H1 (cell line): ENCODE measurements at regions not wholly inside any gene's neighbourhood (a gene's known extent, or its start where the extent isn't known, plus 50 kb on each side); places are given as distances from the start of the nearest gene placed in this dataset.

Source experiments
- CTCF ChIA-PET: fragments of 300-600 bp; sonication (Branson Sonifier 250); formaldehyde crosslinking; loops from one replicate; lab custom pipeline; 2021; ENCODE audit not compliant: partially characterized antibody; lab: Charles Lee
- POLR2A ChIA-PET: fragments of 300-600 bp; sonication (Branson Sonifier 250); formaldehyde crosslinking; loops from one replicate; lab custom pipeline; 2021; ENCODE audit warnings: inconsistent platforms; ENCODE audit not compliant: partially characterized antibody; lab: Charles Lee
- DNase-seq, 2 experiments: peaks; one replicate each; pipeline versions ENCODE4 v3.0.0 to v3.0.0-alpha.2; 2010 to 2022; ENCODE audit warnings: low spot score in 2 of 2, low read depth in 1 of 2, mixed read lengths in 1 of 2
- FAIRE-seq: peaks from 2 replicates; lab custom pipeline; 2011; peaks lifted over from hg19 to GRCh38; lab: Jason Lieb, UNC
- H2AFZ ChIP-seq: 2 replicates; pipeline ENCODE4 v1.8.1; 2012; ENCODE audit warnings: low read length, inconsistent platforms
- H2AK5ac ChIP-seq: 2 replicates; pipeline ENCODE4 v1.6.1; 2013; ENCODE audit warnings: low read depth, low read length
- H2BK120ac ChIP-seq: replicated peaks from 2 replicates; pipeline ENCODE3; 2013; ENCODE audit warnings: low read depth, low read length, inconsistent platforms
- H2BK12ac ChIP-seq: 2 replicates; pipeline ENCODE4 v1.6.1; 2013; ENCODE audit warnings: low read depth, low read length
- H2BK15ac ChIP-seq: 2 replicates; pipeline ENCODE4 v1.6.1; 2013; ENCODE audit warnings: low read length
- H2BK20ac ChIP-seq: 2 replicates; pipeline ENCODE4 v1.6.1; 2013; ENCODE audit warnings: low read length
- H2BK5ac ChIP-seq: 2 replicates; pipeline ENCODE4 v1.6.1; 2013; ENCODE audit warnings: low read depth, low read length
- H3K14ac ChIP-seq: 2 replicates; pipeline ENCODE4 v1.6.1; 2013; ENCODE audit warnings: inconsistent platforms; ENCODE audit not compliant: insufficient read length
- H3K18ac ChIP-seq: 2 replicates; pipeline ENCODE4 v1.6.1; 2013; ENCODE audit warnings: low read length; ENCODE audit errors: extremely low read depth
- H3K23ac ChIP-seq: 2 replicates; pipeline ENCODE4 v1.6.1; 2013; ENCODE audit warnings: inconsistent platforms; ENCODE audit not compliant: insufficient read length
- H3K23me2 ChIP-seq: 2 replicates; pipeline ENCODE4 v1.6.1; 2013; ENCODE audit warnings: low read depth, low read length
- H3K27ac ChIP-seq: 2 replicates; pipeline ENCODE4 v1.6.1; 2011; ENCODE audit warnings: low read depth, low read length, inconsistent platforms
- H3K27me3 ChIP-seq, 4 experiments: replicated peaks in 1 of 4; 1 replicate in 1 of 4; 2 replicates in 3 of 4; pipeline versions ENCODE4 v1.6.1 to v1.8.1; 2011 to 2013; ENCODE audit warnings: low read length in 3 of 4, mild to moderate bottlenecking in 3 of 4, inconsistent platforms in 2 of 4, mixed read lengths in 2 of 4, moderate library complexity in 1 of 4; ENCODE audit not compliant: control insufficient read depth in 3 of 4, insufficient read depth in 3 of 4; ENCODE audit errors: extremely low read depth in 1 of 4
- H3K36me3 ChIP-seq, 4 experiments: 2 replicates each; pipeline versions ENCODE4 v1.6.1 to v1.8.1; 2011 to 2013; ENCODE audit warnings: mild to moderate bottlenecking in 4 of 4, low read length in 3 of 4, moderate library complexity in 2 of 4, control low read depth in 1 of 4, inconsistent platforms in 1 of 4; ENCODE audit not compliant: insufficient read depth in 4 of 4, control insufficient read depth in 2 of 4
- H3K4ac ChIP-seq: replicated peaks from 2 replicates; pipeline ENCODE3; 2013; ENCODE audit warnings: low read length, low read depth, mixed read lengths, inconsistent platforms; ENCODE audit not compliant: insufficient read length
- H3K4me1 ChIP-seq, 4 experiments: replicated peaks in 1 of 4; 1 replicate in 1 of 4; 2 replicates in 3 of 4; pipeline versions ENCODE4 v1.6.1 to v1.8.1; 2011 to 2013; ENCODE audit warnings: low read length in 3 of 4, inconsistent platforms in 2 of 4, mixed read lengths in 1 of 4; ENCODE audit not compliant: insufficient read depth in 4 of 4, control insufficient read depth in 3 of 4
- H3K4me2 ChIP-seq, 2 experiments: 2 replicates each; pipeline versions ENCODE4 v1.6.1 to v1.8.1; 2011 to 2013; ENCODE audit warnings: low read depth in 2 of 2, low read length in 2 of 2, control low read depth in 1 of 2, inconsistent platforms in 1 of 2, mild to moderate bottlenecking in 1 of 2; ENCODE audit not compliant: insufficient read depth in 1 of 2
- H3K4me3 ChIP-seq, 4 experiments: fragments of 200-600, 300-600 bp in 1 of 4; sonication (generic), shearing (Covaris generic), sonication (Bioruptor Twin) in 1 of 4; 2 replicates each; pipeline versions ENCODE4 v1.5.1 to v1.8.1; 2011 to 2016; ENCODE audit warnings: low read length in 4 of 4, low read depth in 3 of 4, control low read depth in 2 of 4, inconsistent platforms in 2 of 4, mild to moderate bottlenecking in 2 of 4, mixed read lengths in 1 of 4, moderate library complexity in 1 of 4; ENCODE audit not compliant: insufficient read depth in 2 of 4; ENCODE audit errors: extremely low read depth in 1 of 4
- H3K56ac ChIP-seq: replicated peaks from 2 replicates; pipeline ENCODE3; 2013; ENCODE audit warnings: low read depth, mild to moderate bottlenecking, mixed read lengths, low read length, inconsistent platforms; ENCODE audit not compliant: insufficient read length
- H3K79me1 ChIP-seq: 2 replicates; pipeline ENCODE4 v1.6.1; 2013; ENCODE audit warnings: low read depth, low read length, control low read depth
- H3K79me2 ChIP-seq, 2 experiments: 2 replicates each; pipeline versions ENCODE4 v1.6.1 to v1.8.1; 2012 to 2013; ENCODE audit warnings: low read length in 2 of 2, mild to moderate bottlenecking in 2 of 2, inconsistent platforms in 1 of 2; ENCODE audit not compliant: insufficient read depth in 2 of 2, control insufficient read depth in 1 of 2
- H3K9ac ChIP-seq, 4 experiments: replicated peaks in 1 of 4; 1 replicate in 1 of 4; 2 replicates in 3 of 4; pipeline versions ENCODE4 v1.6.1 to v1.8.1; 2011 to 2013; ENCODE audit warnings: low read depth in 3 of 4, low read length in 3 of 4, control low read depth in 2 of 4, mild to moderate bottlenecking in 2 of 4, moderate library complexity in 2 of 4, inconsistent platforms in 1 of 4; ENCODE audit errors: extremely low read depth in 1 of 4
- H3K9me3 ChIP-seq, 2 experiments: 2 replicates each; pipeline versions ENCODE4 v1.6.1 to v1.8.1; 2012 to 2013; ENCODE audit warnings: mild to moderate bottlenecking in 2 of 2, moderate library complexity in 2 of 2, control low read depth in 1 of 2, inconsistent platforms in 1 of 2, low read depth in 1 of 2, low read length in 1 of 2, mixed read lengths in 1 of 2; ENCODE audit not compliant: insufficient read depth in 2 of 2
- H4K20me1 ChIP-seq, 2 experiments: replicated peaks in 1 of 2; 2 replicates each; pipeline versions ENCODE3 to v1.8.1; 2011 to 2013; ENCODE audit warnings: inconsistent platforms in 2 of 2, low read length in 2 of 2, mild to moderate bottlenecking in 1 of 2; ENCODE audit not compliant: insufficient read depth in 2 of 2, control insufficient read depth in 1 of 2
- H4K5ac ChIP-seq: 2 replicates; pipeline ENCODE4 v1.6.1; 2013; ENCODE audit warnings: low read length, low read depth, mixed read lengths, inconsistent platforms; ENCODE audit not compliant: insufficient read length
- H4K8ac ChIP-seq: 2 replicates; pipeline ENCODE4 v1.8.0; 2013; ENCODE audit warnings: mild to moderate bottlenecking, moderate library complexity, low read length, inconsistent platforms; ENCODE audit not compliant: insufficient read depth; ENCODE audit errors: extremely low read depth
- H4K91ac ChIP-seq: replicated peaks from 2 replicates; pipeline ENCODE3; 2013; ENCODE audit warnings: low read length, mixed read lengths, inconsistent platforms; ENCODE audit not compliant: insufficient read length
- CBX5 ChIP-seq: fragments of 300-800, 300-1000 bp; sonication (generic); IDR thresholded peaks from 2 replicates; pipeline ENCODE4 v1.7.1; 2016; ENCODE audit warnings: antibody characterized with exemption, low read length, low read depth
- CBX8 ChIP-seq: fragments of 300-800, 300-1000 bp; sonication (generic); IDR thresholded peaks from 2 replicates; pipeline ENCODE4 v1.7.1; 2016; ENCODE audit warnings: low read depth, low read length, borderline replicate concordance
- GABPA ChIP-seq: IDR thresholded peaks from 2 replicates; pipeline ENCODE4 v1.6.1; 2011; ENCODE audit warnings: mild to moderate bottlenecking, low read length, moderate library complexity, borderline replicate concordance; ENCODE audit not compliant: insufficient read depth
- JUN ChIP-seq: IDR thresholded peaks from 2 replicates; pipeline ENCODE4 v1.6.1; 2011; ENCODE audit warnings: low read depth, mild to moderate bottlenecking, improper control_type of control experiment, low read length
- PHF8 ChIP-seq: fragments of 200-600 bp; sonication (generic); conservative IDR thresholded peaks from 2 replicates; pipeline ENCODE4 v1.7.1; 2012; ENCODE audit warnings: low read depth, mild to moderate bottlenecking, inconsistent platforms, low read length, moderate library complexity
- POLR2A ChIP-seq, 2 experiments: IDR thresholded peaks; 1 replicate in 1 of 2; 2 replicates in 1 of 2; pipeline ENCODE4 v1.6.1; 2011; ENCODE audit warnings: low read depth in 2 of 2, low read length in 2 of 2, mild to moderate bottlenecking in 2 of 2; ENCODE audit errors: control extremely low read depth in 1 of 2
- RAD21 ChIP-seq, 2 experiments: IDR thresholded peaks in 1 of 2; conservative IDR thresholded peaks in 1 of 2; 2 replicates each; pipeline ENCODE4 v1.6.1; 2011; ENCODE audit warnings: low read depth in 2 of 2, low read length in 2 of 2, improper control_type of control experiment in 1 of 2, inconsistent platforms in 1 of 2, mild to moderate bottlenecking in 1 of 2, moderate library complexity in 1 of 2
- RFX5 ChIP-seq: IDR thresholded peaks from 2 replicates; pipeline ENCODE4 v1.6.1; 2011; ENCODE audit warnings: low read depth, low read length, improper control_type of control experiment, borderline replicate concordance
- SAP30 ChIP-seq: fragments of 300-600 bp; sonication (generic); IDR thresholded peaks from 2 replicates; pipeline ENCODE4 v1.7.1; 2012; ENCODE audit warnings: low read length, moderate library complexity, mild to moderate bottlenecking, inconsistent platforms; ENCODE audit not compliant: insufficient read depth, insufficient replicate concordance
- SIN3A ChIP-seq, 2 experiments: IDR thresholded peaks in 1 of 2; conservative IDR thresholded peaks in 1 of 2; 2 replicates each; pipeline ENCODE4 v1.6.1; 2011 to 2012; ENCODE audit warnings: low read length in 2 of 2, improper control_type of control experiment in 1 of 2, low read depth in 1 of 2, mild to moderate bottlenecking in 1 of 2
- SIX5 ChIP-seq: IDR thresholded peaks from 2 replicates; pipeline ENCODE4 v1.6.1; 2011; ENCODE audit warnings: mild to moderate bottlenecking, low read depth, low read length
- SP1 ChIP-seq: IDR thresholded peaks from 2 replicates; pipeline ENCODE4 v1.6.1; 2011; ENCODE audit warnings: low read depth, low read length
- SP4 ChIP-seq: IDR thresholded peaks from 2 replicates; pipeline ENCODE4 v1.6.1; 2012; ENCODE audit warnings: low read length, inconsistent platforms
- TAF7 ChIP-seq: optimal IDR thresholded peaks from 2 replicates; pipeline ENCODE3; 2011; ENCODE audit warnings: low read depth, mild to moderate bottlenecking, inconsistent platforms, low read length, moderate library complexity, borderline replicate concordance
- TCF12 ChIP-seq: IDR thresholded peaks from 2 replicates; pipeline ENCODE4 v1.6.1; 2011; ENCODE audit warnings: low read depth, mild to moderate bottlenecking, low read length
- TEAD4 ChIP-seq: IDR thresholded peaks from 2 replicates; pipeline ENCODE4 v1.6.1; 2012; ENCODE audit warnings: low read depth, low read length, inconsistent platforms, mixed read lengths
- WGBS, 2 experiments: shearing (Covaris generic) in 1 of 2; methylation state at CpG; one replicate each; pipeline versions ENCODE4 v1.1.6 to v1.1.7; 2013 to 2015; ENCODE audit warnings: low lambda C conversion rate in 2 of 2, mixed read lengths in 2 of 2, inconsistent platforms in 1 of 2, low coverage in 1 of 2, missing lambda C conversion rate in 1 of 2; ENCODE audit not compliant: insufficient replicate concordance in 2 of 2, insufficient coverage in 1 of 2, insufficient read length in 1 of 2; ENCODE audit errors: extremely low coverage in 1 of 2, missing lambda C conversion rate in 1 of 2; 5-methylcytosine and 5-hydroxymethylcytosine counted together

GRCh38 chr5:162391833-162392232, 324.3 kb downstream of the GABRG2 start:
- Histone ChIP-seq H3K23me2 (no peaks in the 10 kb centered on the region), H2BK12ac (no peak overlapping the region), H2AFZ (no peak overlapping the region), H2BK15ac (no peak overlapping the region), H3K36me3 (no peaks in the 10 kb centered on the region), H3K23ac (no peak overlapping the region), H2BK5ac (no peak overlapping the region), H3K14ac (no peak overlapping the region), H4K20me1 (no peaks in the 10 kb centered on the region), H3K4me2 (no peak overlapping the region), H2BK20ac (no peak overlapping the region), H4K8ac (no peak overlapping the region), H3K79me1 (no peaks in the 10 kb centered on the region), H3K4me3 (no peak overlapping the region), H3K79me2 (no peaks in the 10 kb centered on the region), H3K56ac (no peak overlapping the region), H3K27me3 (no peaks in the 10 kb centered on the region), H3K4me1 (no peaks in the 10 kb centered on the region), H4K91ac (no peak overlapping the region), H3K9ac (no peak overlapping the region), H3K4ac (no peak overlapping the region), H3K9me3 (no peaks in the 10 kb centered on the region), H2BK120ac (no peak overlapping the region), H2AK5ac (no peak overlapping the region), H3K18ac (no peak overlapping the region), H4K5ac (no peak overlapping the region), H3K27ac (no peak overlapping the region)
- TF ChIP-seq SP4 (no peak), CBX8 (no peak), SIN3A (conservative IDR thresholded peaks at IDR 0.05 in 1 of 2, IDR thresholded peaks at IDR 0.05 in 1 of 2; ENCODE audit: low read depth in 1 of 2, low read length in 2 of 2) (no peak), TEAD4 (no peak), POLR2A (IDR thresholded peaks at IDR 0.05; ENCODE audit: control extremely low read depth in 1 of 2, low read depth in 2 of 2, low read length in 2 of 2) (no peak), GABPA (no peak), TCF12 (no peak), RAD21 (IDR thresholded peaks at IDR 0.05 in 1 of 2, conservative IDR thresholded peaks at IDR 0.05 in 1 of 2; ENCODE audit: low read depth in 2 of 2, low read length in 2 of 2) (no peak), CBX5 (no peak), SAP30 (no peak), SIX5 (no peak), SP1 (no peak), JUN (no peak), RFX5 (no peak), PHF8 (no peak), TAF7 (no peak)
- POLR2A ChIA-PET, result no interaction called here
- 90% methylated on average over 4 of the region's 4 CpGs; no CpG with 5 or more reads in 1 of the 2 experiments for WGBS, 2 experiments
- CTCF ChIA-PET, result no interaction called here
- FAIRE-seq (no peak), DNase-seq (no peak)
